ENCODE measurements at regions not wholly inside any gene's neighbourhood (a gene's known extent, or its start where the extent isn't known, plus 50 kb on each side); places are given as distances from the start of the nearest gene placed in this dataset.
A peak's percentile ranks its signal among the peaks of the same experiment; 100 is the strongest.
"Not testable (repeated sequence)": the region's sequence is repeated elsewhere in the genome, so short reads cannot be mapped to it uniquely, and the experiment has no call there.

GRCh38 chr12:127041985-127042625 is 1224.9 kb upstream of the TMEM132C start:
- DNase-seq (ENCODE audit: low read depth): no peak

GRCh38 chr12:127043731-127044130 is 1223.2 kb upstream of the TMEM132C start:
- DNase-seq (ENCODE audit: low read depth): no peak

GRCh38 chr12:127044836-127045235 is 1222.1 kb upstream of the TMEM132C start:
- no peak for DNase-seq (ENCODE audit: low read depth)

GRCh38 chr12:127046467-127046866 is 1220.5 kb upstream of the TMEM132C start:
- DNase-seq (ENCODE audit: low read depth): no peak

- DNase-seq (ENCODE audit: low read depth): no peak
Observed at GRCh38 chr12:127048057-127048456, 1218.9 kb upstream of the TMEM132C start.

- not testable (repeated sequence) for DNase-seq (ENCODE audit: low read depth)
Observed at GRCh38 chr12:127048525-127048924, 1218.4 kb upstream of the TMEM132C start.

GRCh38 chr12:127051139-127051538 is 1215.8 kb upstream of the TMEM132C start:
- no peak for DNase-seq (ENCODE audit: low read depth)

GRCh38 chr12:127052511-127053232 is 1214.3 kb upstream of the TMEM132C start:
- peak; percentile 62 for DNase-seq (ENCODE audit: low read depth)

GRCh38 chr12:127054531-127054930 is 1212.4 kb upstream of the TMEM132C start:
- DNase-seq (ENCODE audit: low read depth): no peak

- DNase-seq (ENCODE audit: low read depth): no peak
Observed at GRCh38 chr12:127060310-127060847, 1206.6 kb upstream of the TMEM132C start.

- no peak for DNase-seq (ENCODE audit: low read depth)
Observed at GRCh38 chr12:127060933-127061332, 1206.0 kb upstream of the TMEM132C start.

GRCh38 chr12:127063339-127064072 is 1203.5 kb upstream of the TMEM132C start:
- DNase-seq (ENCODE audit: low read depth): no peak

- no peak for DNase-seq (ENCODE audit: low read depth)
Observed at GRCh38 chr12:127064207-127064606, 1202.8 kb upstream of the TMEM132C start.

- no peak for DNase-seq (ENCODE audit: low read depth)
Observed at GRCh38 chr12:127065595-127065994, 1201.4 kb upstream of the TMEM132C start.

- DNase-seq (ENCODE audit: low read depth): no peak
Observed at GRCh38 chr12:127070515-127071157, 1196.3 kb upstream of the TMEM132C start.

- no peak for DNase-seq (ENCODE audit: low read depth)
Observed at GRCh38 chr12:127074161-127074560, 1192.8 kb upstream of the TMEM132C start.

GRCh38 chr12:127075981-127076380 is 1191.0 kb upstream of the TMEM132C start:
- DNase-seq (ENCODE audit: low read depth): no peak

- no peak for DNase-seq (ENCODE audit: low read depth)
Observed at GRCh38 chr12:127077262-127078045, 1189.5 kb upstream of the TMEM132C start.

- no peak for DNase-seq (ENCODE audit: low read depth)
Observed at GRCh38 chr12:127078577-127079350, 1188.2 kb upstream of the TMEM132C start.

- no peak for DNase-seq (ENCODE audit: low read depth)
Observed at GRCh38 chr12:127079636-127080035, 1187.3 kb upstream of the TMEM132C start.

GRCh38 chr12:127081058-127081457 is 1185.9 kb upstream of the TMEM132C start:
- no peak for DNase-seq (ENCODE audit: low read depth)

Measured in GM04504 (cell line).